Neural cell (in vitro differentiated cells): ENCODE measurements at regions not wholly inside any gene's neighbourhood (a gene's known extent, or its start where the extent isn't known, plus 50 kb on each side); places are given as distances from the start of the nearest gene placed in this dataset.

ENCODE experiments used
- CTCF ChIP-seq: fragments of 450-650 bp; IDR thresholded peaks from 2 replicates; pipeline ENCODE4 v1.5.1; 2014; ENCODE audit warnings: antibody characterized with exemption, mild to moderate bottlenecking, moderate library complexity; ENCODE audit not compliant: poor library complexity, severe bottlenecking
- EP300 ChIP-seq: fragments of 450-650 bp; conservative IDR thresholded peaks from 2 replicates; pipeline ENCODE4 v1.6.1; 2014; ENCODE audit warnings: antibody characterized with exemption, mild to moderate bottlenecking, moderate library complexity; ENCODE audit not compliant: poor library complexity, severe bottlenecking
- EZH2 ChIP-seq: fragments of 200-600, 300-800 bp; shearing (Covaris generic), sonication (generic); IDR thresholded peaks from 2 replicates; pipeline ENCODE4 v1.6.1; 2014; ENCODE audit warnings: antibody characterized with exemption, low read length, borderline replicate concordance, mild to moderate bottlenecking; ENCODE audit not compliant: insufficient read depth, poor library complexity, severe bottlenecking
- MXI1 ChIP-seq: fragments of 450-650 bp; conservative IDR thresholded peaks from 2 replicates; pipeline ENCODE4 v1.6.1; 2014; ENCODE audit warnings: antibody characterized with exemption, mild to moderate bottlenecking; ENCODE audit not compliant: poor library complexity, severe bottlenecking
- POLR2AphosphoS5 ChIP-seq: IDR thresholded peaks from 2 replicates; pipeline ENCODE4 v1.6.1; 2012
- RAD21 ChIP-seq: fragments of 450-650 bp; conservative IDR thresholded peaks from 2 replicates; pipeline ENCODE4 v1.6.1; 2014; ENCODE audit warnings: antibody characterized with exemption, mild to moderate bottlenecking, moderate library complexity
- REST ChIP-seq: IDR thresholded peaks from 2 replicates; pipeline ENCODE4 v1.6.1; 2012; ENCODE audit warnings: borderline replicate concordance
- SMC3 ChIP-seq: fragments of 450-650 bp; conservative IDR thresholded peaks from 2 replicates; pipeline ENCODE4 v1.6.1; 2014; ENCODE audit warnings: antibody characterized with exemption, mild to moderate bottlenecking, moderate library complexity; ENCODE audit not compliant: poor library complexity
- TAF1 ChIP-seq: IDR thresholded peaks from 2 replicates; pipeline ENCODE4 v1.6.1; 2012; ENCODE audit warnings: low read depth

GRCh38 chr6:168158213-168158979 is 79.4 kb upstream of the FRMD1 start:
- TF ChIP-seq EZH2, result no peak
- TF ChIP-seq CTCF, result no peak
- TF ChIP-seq EP300, result no peak
- no peak for TF ChIP-seq MXI1
- TF ChIP-seq SMC3, result no peak
- no peak for TF ChIP-seq TAF1
- TF ChIP-seq REST, result no peak
- TF ChIP-seq RAD21, result no peak
- TF ChIP-seq POLR2AphosphoS5, result no peak
